ENCODE measurements at regions not wholly inside any gene's neighbourhood (a gene's known extent, or its start where the extent isn't known, plus 50 kb on each side); places are given as distances from the start of the nearest gene placed in this dataset.
"Not testable (repeated sequence)": the region's sequence is repeated elsewhere in the genome, so short reads cannot be mapped to it uniquely, and the experiment has no call there.

- H3K4me3 ChIP-seq; H2AFZ ChIP-seq (ENCODE audit: low read depth, low read length); H3K79me2 ChIP-seq (ENCODE audit: control insufficient read depth, insufficient read depth, low read length); H3K36me3 ChIP-seq (ENCODE audit: control insufficient read depth, insufficient read depth, low read length); H3K4me1 ChIP-seq (replicated peaks in 1 of 2; ENCODE audit: control insufficient read depth in 2 of 2, insufficient read depth in 2 of 2, low read length in 2 of 2); in situ Hi-C loops (cut with MboI); H3K27me3 ChIP-seq (ENCODE audit: control insufficient read depth in 2 of 2, insufficient read depth in 2 of 2, low read length in 2 of 2); H3K9ac ChIP-seq (ENCODE audit: insufficient read depth in 1 of 2, low read depth in 2 of 2, low read length in 2 of 2); H3K9me1 ChIP-seq (ENCODE audit: control insufficient read depth, insufficient read depth, low read length); intact Hi-C loops (cut with micrococcal nuclease); H3K4me2 ChIP-seq (ENCODE audit: insufficient read depth, low read length); POLR2A ChIA-PET; H3K27ac ChIP-seq (ENCODE audit: extremely low read depth, low read depth, low read length); FAIRE-seq; CTCF ChIA-PET (ENCODE audit: low intra/inter-chr PET ratio); BruUV-seq (replicated peaks); H4K20me1 ChIP-seq (replicated peaks; ENCODE audit: control insufficient read depth, insufficient read depth, low read length); ATAC-seq; DNase-seq (ENCODE audit: extremely low read depth in 1 of 4, low spot score in 3 of 4); H3K9me3 ChIP-seq (replicated peaks; ENCODE audit: control insufficient read depth, insufficient read depth, low read depth, low read length): not testable (repeated sequence)
- 0% methylated on average over 1 of the region's 1 CpG for WGBS (ENCODE audit: insufficient coverage, low coverage, missing lambda C conversion rate)
Observed at GRCh38 chr21:27542126-27542525, 575.2 kb upstream of the ADAMTS5 start.

- Histone ChIP-seq H3K9me3 (replicated peaks; ENCODE audit: control insufficient read depth, insufficient read depth, low read depth, low read length) (no peaks in the 10 kb centered on the region; the same call in 1 of the 2 replicates), H3K4me1 (replicated peaks in 1 of 2; ENCODE audit: control insufficient read depth in 2 of 2, insufficient read depth in 2 of 2, low read length in 2 of 2) (no peaks in the 10 kb centered on the region), H3K27ac (ENCODE audit: extremely low read depth, low read depth, low read length) (no peak overlapping the region), H3K4me3 (no peak overlapping the region), H2AFZ (ENCODE audit: low read depth, low read length) (no peak overlapping the region), H3K36me3 (ENCODE audit: control insufficient read depth, insufficient read depth, low read length) (no peaks in the 10 kb centered on the region), H3K27me3 (ENCODE audit: control insufficient read depth in 2 of 2, insufficient read depth in 2 of 2, low read length in 2 of 2) (no peaks in the 10 kb centered on the region), H3K9me1 (ENCODE audit: control insufficient read depth, insufficient read depth, low read length) (no peaks in the 10 kb centered on the region), H4K20me1 (replicated peaks; ENCODE audit: control insufficient read depth, insufficient read depth, low read length) (no peaks in the 10 kb centered on the region), H3K9ac (ENCODE audit: insufficient read depth in 1 of 2, low read depth in 2 of 2, low read length in 2 of 2) (no peak overlapping the region), H3K79me2 (ENCODE audit: control insufficient read depth, insufficient read depth, low read length) (no peaks in the 10 kb centered on the region), H3K4me2 (ENCODE audit: insufficient read depth, low read length) (no peak overlapping the region)
- no peak for FAIRE-seq
- intact Hi-C loops (cut with micrococcal nuclease) (no loop called here), in situ Hi-C loops (cut with MboI) (no loop called here)
- 2% methylated on average over 3 of the region's 3 CpGs for WGBS (ENCODE audit: insufficient coverage, low coverage, missing lambda C conversion rate)
- no TSS peak for BruUV-seq (replicated peaks)
- ChIA-PET CTCF (ENCODE audit: low intra/inter-chr PET ratio) (no interaction called here), POLR2A (no interaction called here)
- ATAC-seq = no peak
- DNase-seq (ENCODE audit: extremely low read depth in 1 of 4, low spot score in 3 of 4) = no peak
- TF ChIP-seq CXXC5 (CRISPR knock-in tag; IDR thresholded peaks at IDR 0.05) (no peak), BCOR (IDR thresholded peaks at IDR 0.05) (no peak), CHD2 (IDR thresholded peaks at IDR 0.05; ENCODE audit: low read depth, low read length) (no peak), RBM39 (optimal IDR thresholded peaks at IDR 0.05; ENCODE audit: low read depth, low read length) (no peak), ZNF184 (CRISPR knock-in tag; IDR thresholded peaks at IDR 0.05) (no peak), ETV5 (CRISPR knock-in tag; IDR thresholded peaks at IDR 0.05; ENCODE audit: low read depth) (no peak), TEAD1 (CRISPR knock-in tag; IDR thresholded peaks at IDR 0.05) (no peak), ZNF282 (CRISPR knock-in tag; IDR thresholded peaks at IDR 0.05) (no peak), ZHX1 (conservative IDR thresholded peaks at IDR 0.05; ENCODE audit: low read length) (no peak), RERE (CRISPR knock-in tag; IDR thresholded peaks at IDR 0.05; ENCODE audit: borderline replicate concordance) (no peak)
Observed at GRCh38 chr21:27536319-27536718, 569.4 kb upstream of the ADAMTS5 start.
